Neural cell (in vitro differentiated cells): ENCODE measurements at regions not wholly inside any gene's neighbourhood (a gene's known extent, or its start where the extent isn't known, plus 50 kb on each side); places are given as distances from the start of the nearest gene placed in this dataset.

Experiments
- CTCF ChIP-seq: fragments of 450-650 bp; IDR thresholded peaks from 2 replicates; pipeline ENCODE4 v1.5.1; 2014; ENCODE audit warnings: antibody characterized with exemption, mild to moderate bottlenecking, moderate library complexity; ENCODE audit not compliant: poor library complexity, severe bottlenecking
- EP300 ChIP-seq: fragments of 450-650 bp; conservative IDR thresholded peaks from 2 replicates; pipeline ENCODE4 v1.6.1; 2014; ENCODE audit warnings: antibody characterized with exemption, mild to moderate bottlenecking, moderate library complexity; ENCODE audit not compliant: poor library complexity, severe bottlenecking
- RAD21 ChIP-seq: fragments of 450-650 bp; conservative IDR thresholded peaks from 2 replicates; pipeline ENCODE4 v1.6.1; 2014; ENCODE audit warnings: antibody characterized with exemption, mild to moderate bottlenecking, moderate library complexity
- TAF1 ChIP-seq: IDR thresholded peaks from 2 replicates; pipeline ENCODE4 v1.6.1; 2012; ENCODE audit warnings: low read depth
- TF ChIP-seq, protein P1 (sequence below): IDR thresholded peaks from 2 replicates; pipeline ENCODE4 v1.6.1; 2012; ENCODE audit warnings: borderline replicate concordance

GRCh38 chr11:32163557-32163956 lies 72.7 kb downstream of the RCN1 start:
- TF ChIP-seq RAD21 (no peak), CTCF (no peak), EP300 (no peak), TAF1 (no peak)
- TF ChIP-seq, protein P1, sequence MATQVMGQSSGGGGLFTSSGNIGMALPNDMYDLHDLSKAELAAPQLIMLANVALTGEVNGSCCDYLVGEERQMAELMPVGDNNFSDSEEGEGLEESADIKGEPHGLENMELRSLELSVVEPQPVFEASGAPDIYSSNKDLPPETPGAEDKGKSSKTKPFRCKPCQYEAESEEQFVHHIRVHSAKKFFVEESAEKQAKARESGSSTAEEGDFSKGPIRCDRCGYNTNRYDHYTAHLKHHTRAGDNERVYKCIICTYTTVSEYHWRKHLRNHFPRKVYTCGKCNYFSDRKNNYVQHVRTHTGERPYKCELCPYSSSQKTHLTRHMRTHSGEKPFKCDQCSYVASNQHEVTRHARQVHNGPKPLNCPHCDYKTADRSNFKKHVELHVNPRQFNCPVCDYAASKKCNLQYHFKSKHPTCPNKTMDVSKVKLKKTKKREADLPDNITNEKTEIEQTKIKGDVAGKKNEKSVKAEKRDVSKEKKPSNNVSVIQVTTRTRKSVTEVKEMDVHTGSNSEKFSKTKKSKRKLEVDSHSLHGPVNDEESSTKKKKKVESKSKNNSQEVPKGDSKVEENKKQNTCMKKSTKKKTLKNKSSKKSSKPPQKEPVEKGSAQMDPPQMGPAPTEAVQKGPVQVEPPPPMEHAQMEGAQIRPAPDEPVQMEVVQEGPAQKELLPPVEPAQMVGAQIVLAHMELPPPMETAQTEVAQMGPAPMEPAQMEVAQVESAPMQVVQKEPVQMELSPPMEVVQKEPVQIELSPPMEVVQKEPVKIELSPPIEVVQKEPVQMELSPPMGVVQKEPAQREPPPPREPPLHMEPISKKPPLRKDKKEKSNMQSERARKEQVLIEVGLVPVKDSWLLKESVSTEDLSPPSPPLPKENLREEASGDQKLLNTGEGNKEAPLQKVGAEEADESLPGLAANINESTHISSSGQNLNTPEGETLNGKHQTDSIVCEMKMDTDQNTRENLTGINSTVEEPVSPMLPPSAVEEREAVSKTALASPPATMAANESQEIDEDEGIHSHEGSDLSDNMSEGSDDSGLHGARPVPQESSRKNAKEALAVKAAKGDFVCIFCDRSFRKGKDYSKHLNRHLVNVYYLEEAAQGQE, result no peak
